ENCODE measurements at regions not wholly inside any gene's neighbourhood (a gene's known extent, or its start where the extent isn't known, plus 50 kb on each side); places are given as distances from the start of the nearest gene placed in this dataset.
A peak's percentile ranks its signal among the peaks of the same experiment; 100 is the strongest.

- 0 out of 2 replicates have a peak, but pooled peaks have one; percentile 46 for TF ChIP-seq ZNF33B (CRISPR knock-in tag; IDR thresholded peaks at IDR 0.05)
- TF ChIP-seq SIN3A (IDR thresholded peaks at IDR 0.05; ENCODE audit: borderline replicate concordance, low read depth, low read length): peak; percentile 70; the same call in 1 of the 2 replicates
- TF ChIP-seq ZNF878 (CRISPR knock-in tag; IDR thresholded peaks at IDR 0.05): peak; percentile 94
- peak; percentile 90 for TF ChIP-seq ZNF503 (CRISPR knock-in tag; IDR thresholded peaks at IDR 0.05)
- peak; percentile 92 for TF ChIP-seq SOX5 (CRISPR knock-in tag; IDR thresholded peaks at IDR 0.05; ENCODE audit: borderline replicate concordance)
- TF ChIP-seq TRIM22 (IDR thresholded peaks at IDR 0.05): no peak
- TF ChIP-seq HMGXB3 (CRISPR knock-in tag; IDR thresholded peaks at IDR 0.05; ENCODE audit: borderline replicate concordance): peak; percentile 84
- 0 out of 2 replicates have a peak, but pooled peaks have one; percentile 28 for TF ChIP-seq KLF9 (CRISPR knock-in tag; IDR thresholded peaks at IDR 0.05; ENCODE audit: low read depth)
- TF ChIP-seq SSRP1 (CRISPR knock-in tag; IDR thresholded peaks at IDR 0.05): no peak
- no peak for TF ChIP-seq SUZ12 (IDR thresholded peaks at IDR 0.05; ENCODE audit: low read depth, low read length)
- TF ChIP-seq ZFP62 (CRISPR knock-in tag; IDR thresholded peaks at IDR 0.05): no peak
- peak; percentile 89 for TF ChIP-seq KDM6A (CRISPR knock-in tag; IDR thresholded peaks at IDR 0.05; ENCODE audit: low read depth)
- peak; percentile 67; the same call in 1 of the 2 replicates for TF ChIP-seq IRF9 (CRISPR knock-in tag; IDR thresholded peaks at IDR 0.05; ENCODE audit: borderline replicate concordance)
- TF ChIP-seq ZBTB1 (CRISPR knock-in tag; IDR thresholded peaks at IDR 0.05; ENCODE audit: borderline replicate concordance): no peak
- TF ChIP-seq ZNF660 (CRISPR knock-in tag; IDR thresholded peaks at IDR 0.05; ENCODE audit: borderline replicate concordance, low read depth): no peak
- peak; percentile 28; the same call in 1 of the 2 replicates for TF ChIP-seq SMAD1 (CRISPR knock-in tag; IDR thresholded peaks at IDR 0.05; ENCODE audit: borderline replicate concordance, low read depth)
- 0 out of 2 replicates have a peak, but pooled peaks have one; percentile 46 for TF ChIP-seq BRF2 (CRISPR knock-in tag; IDR thresholded peaks at IDR 0.05)
These were observed 64.2 kb upstream of the CPEB4 start (continued) for GRCh38 chr5:173823721-173824567.

All from HepG2 (cell line).